BE2C (cell line): ENCODE measurements at regions not wholly inside any gene's neighbourhood (a gene's known extent, or its start where the extent isn't known, plus 50 kb on each side); places are given as distances from the start of the nearest gene placed in this dataset.

ENCODE experiments used
- DNase-seq: peaks from one replicate; pipeline ENCODE4 v3.0.0-alpha.2; 2020
- H3K27me3 ChIP-seq: fragments of 250-450 bp; sonication (Bioruptor Pico); 2 replicates; pipeline ENCODE4 v1.5.1; 2020; ENCODE audit warnings: mild to moderate bottlenecking
- H3K36me3 ChIP-seq: fragments of 250-450 bp; sonication (Bioruptor Pico); 2 replicates; pipeline ENCODE4 v1.5.1; 2020; ENCODE audit warnings: mild to moderate bottlenecking
- H3K4me1 ChIP-seq: fragments of 250-450 bp; sonication (Bioruptor Pico); 2 replicates; pipeline ENCODE4 v1.5.1; 2020
- H3K4me3 ChIP-seq: 2 replicates; pipeline ENCODE4 v1.5.1; 2011; ENCODE audit warnings: low read depth, low read length
- H3K9me3 ChIP-seq: fragments of 250-450 bp; sonication (Bioruptor Pico); 2 replicates; pipeline ENCODE4 v1.5.1; 2020
- TF ChIP-seq, protein P1 (sequence below): IDR thresholded peaks from 2 replicates; pipeline ENCODE4 v1.5.1; 2012; ENCODE audit warnings: mild to moderate bottlenecking, low read depth, low read length

DNA sequence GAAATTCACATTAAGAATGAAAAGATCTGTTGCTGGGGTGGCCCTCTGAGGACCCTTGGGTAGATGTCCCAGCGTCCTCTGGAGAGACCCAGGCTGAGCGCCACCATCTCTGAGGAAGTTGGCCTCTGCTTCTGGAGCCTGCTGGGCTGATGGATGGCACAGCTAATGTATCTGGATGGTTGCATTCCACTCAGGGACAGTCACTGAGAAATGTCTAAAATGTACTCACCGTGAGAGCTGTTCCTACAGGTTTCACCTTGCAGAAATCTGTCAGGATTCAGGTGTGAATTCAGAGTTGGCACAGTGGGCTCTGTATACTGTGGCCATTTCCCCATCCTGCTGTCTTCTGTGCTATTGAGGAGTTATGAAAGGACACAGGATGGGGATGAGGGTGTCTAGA, 247.2 kb downstream of the AACS start:
- no peak for DNase-seq
- no peaks in the 10 kb centered on the region for H3K36me3 ChIP-seq
- no peak overlapping the region for H3K4me3 ChIP-seq
- no peaks in the 10 kb centered on the region for H3K4me1 ChIP-seq
- TF ChIP-seq, protein P1, sequence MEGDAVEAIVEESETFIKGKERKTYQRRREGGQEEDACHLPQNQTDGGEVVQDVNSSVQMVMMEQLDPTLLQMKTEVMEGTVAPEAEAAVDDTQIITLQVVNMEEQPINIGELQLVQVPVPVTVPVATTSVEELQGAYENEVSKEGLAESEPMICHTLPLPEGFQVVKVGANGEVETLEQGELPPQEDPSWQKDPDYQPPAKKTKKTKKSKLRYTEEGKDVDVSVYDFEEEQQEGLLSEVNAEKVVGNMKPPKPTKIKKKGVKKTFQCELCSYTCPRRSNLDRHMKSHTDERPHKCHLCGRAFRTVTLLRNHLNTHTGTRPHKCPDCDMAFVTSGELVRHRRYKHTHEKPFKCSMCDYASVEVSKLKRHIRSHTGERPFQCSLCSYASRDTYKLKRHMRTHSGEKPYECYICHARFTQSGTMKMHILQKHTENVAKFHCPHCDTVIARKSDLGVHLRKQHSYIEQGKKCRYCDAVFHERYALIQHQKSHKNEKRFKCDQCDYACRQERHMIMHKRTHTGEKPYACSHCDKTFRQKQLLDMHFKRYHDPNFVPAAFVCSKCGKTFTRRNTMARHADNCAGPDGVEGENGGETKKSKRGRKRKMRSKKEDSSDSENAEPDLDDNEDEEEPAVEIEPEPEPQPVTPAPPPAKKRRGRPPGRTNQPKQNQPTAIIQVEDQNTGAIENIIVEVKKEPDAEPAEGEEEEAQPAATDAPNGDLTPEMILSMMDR: no peak
- H3K9me3 ChIP-seq: no peaks in the 10 kb centered on the region
- no peaks in the 10 kb centered on the region for H3K27me3 ChIP-seq

DNA sequence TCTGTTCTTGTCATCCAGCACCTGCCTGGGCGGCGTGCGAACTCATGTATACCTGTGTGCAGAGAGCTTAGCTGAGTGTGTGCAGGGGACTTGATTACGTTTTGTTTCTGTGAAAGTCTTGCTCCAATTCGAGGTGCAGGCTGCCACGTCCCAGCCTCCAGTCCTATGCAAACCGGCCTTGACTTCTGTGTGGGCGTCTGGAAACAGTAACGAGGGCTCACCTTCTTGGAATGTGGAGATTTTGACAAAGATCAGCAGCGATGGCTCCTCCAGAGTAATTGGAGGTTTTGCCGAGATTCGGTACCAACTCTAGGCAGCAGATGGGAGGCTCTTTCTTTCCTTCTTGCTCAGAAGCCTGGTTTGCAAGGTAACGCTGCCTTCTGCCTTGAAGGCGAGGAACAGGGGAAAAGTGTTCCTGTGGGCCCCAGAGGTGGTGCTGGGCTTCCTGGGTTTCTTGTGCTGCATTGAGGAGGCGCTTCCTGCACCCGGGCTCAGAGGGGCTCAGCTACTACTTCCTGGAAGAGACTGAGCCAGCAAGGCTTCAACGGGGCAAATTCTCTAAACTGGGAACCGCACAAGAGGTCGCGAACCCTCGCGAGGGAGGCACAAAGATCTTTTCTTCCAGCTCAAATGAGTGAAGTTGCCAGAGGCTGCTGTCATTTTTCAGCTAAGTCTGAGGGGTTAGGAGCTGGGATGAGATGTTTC, 249.0 kb downstream of the AACS start:
- Histone ChIP-seq H3K4me1 (no peaks in the 10 kb centered on the region), H3K36me3 (no peaks in the 10 kb centered on the region), H3K9me3 (no peaks in the 10 kb centered on the region), H3K4me3 (no peak overlapping the region), H3K27me3 (no peaks in the 10 kb centered on the region)
- TF ChIP-seq, protein P1: no peak
- no peak for DNase-seq

DNA sequence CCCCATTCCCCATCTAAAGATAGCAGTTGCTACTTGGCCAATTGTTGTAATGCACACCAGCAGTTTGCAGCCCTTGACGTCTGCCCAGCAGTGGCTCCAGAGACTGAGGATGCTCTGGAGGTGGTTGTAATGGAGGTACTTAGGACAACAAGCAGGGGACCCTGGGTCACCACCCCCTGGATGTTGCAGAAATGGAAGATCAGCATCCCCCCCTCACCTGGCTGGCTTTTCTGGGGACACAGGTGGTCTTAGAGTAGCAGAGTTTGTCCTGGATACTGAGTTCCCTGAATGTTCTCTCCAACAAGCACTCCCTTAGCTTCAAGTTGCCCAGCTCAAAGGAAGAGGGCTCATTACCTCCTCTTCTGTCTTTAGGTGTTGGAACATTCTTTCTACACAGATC, 250.5 kb downstream of the AACS start:
- DNase-seq: no peak
- Histone ChIP-seq H3K4me3 (no peak overlapping the region), H3K4me1 (no peaks in the 10 kb centered on the region), H3K27me3 (no peaks in the 10 kb centered on the region), H3K9me3 (no peaks in the 10 kb centered on the region), H3K36me3 (no peaks in the 10 kb centered on the region)
- TF ChIP-seq, protein P1: no peak

DNA sequence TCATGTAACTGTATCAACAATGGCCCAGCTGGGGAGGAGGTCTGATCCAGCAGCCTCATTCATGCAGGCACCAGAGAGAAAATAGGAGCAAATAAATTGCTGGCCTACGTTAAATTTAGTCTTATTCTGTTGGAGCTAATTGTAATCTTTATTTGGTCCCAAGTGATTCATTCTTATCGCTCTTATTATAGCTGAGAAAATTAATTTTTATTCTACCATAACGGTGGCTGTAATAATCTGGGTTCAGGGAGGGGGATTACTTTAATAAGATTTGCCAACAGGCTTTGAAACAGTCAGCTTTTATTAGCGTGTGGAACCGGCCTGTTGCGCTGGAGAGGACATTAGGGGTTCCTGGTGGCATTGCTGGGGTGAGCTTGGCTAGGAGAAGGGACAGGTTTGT, 254.9 kb downstream of the AACS start:
- Histone ChIP-seq H3K27me3 (no peaks in the 10 kb centered on the region), H3K4me3 (no peak overlapping the region), H3K36me3 (no peaks in the 10 kb centered on the region), H3K9me3 (no peaks in the 10 kb centered on the region), H3K4me1 (no peaks in the 10 kb centered on the region)
- TF ChIP-seq, protein P1: no peak
- no peak for DNase-seq

DNA sequence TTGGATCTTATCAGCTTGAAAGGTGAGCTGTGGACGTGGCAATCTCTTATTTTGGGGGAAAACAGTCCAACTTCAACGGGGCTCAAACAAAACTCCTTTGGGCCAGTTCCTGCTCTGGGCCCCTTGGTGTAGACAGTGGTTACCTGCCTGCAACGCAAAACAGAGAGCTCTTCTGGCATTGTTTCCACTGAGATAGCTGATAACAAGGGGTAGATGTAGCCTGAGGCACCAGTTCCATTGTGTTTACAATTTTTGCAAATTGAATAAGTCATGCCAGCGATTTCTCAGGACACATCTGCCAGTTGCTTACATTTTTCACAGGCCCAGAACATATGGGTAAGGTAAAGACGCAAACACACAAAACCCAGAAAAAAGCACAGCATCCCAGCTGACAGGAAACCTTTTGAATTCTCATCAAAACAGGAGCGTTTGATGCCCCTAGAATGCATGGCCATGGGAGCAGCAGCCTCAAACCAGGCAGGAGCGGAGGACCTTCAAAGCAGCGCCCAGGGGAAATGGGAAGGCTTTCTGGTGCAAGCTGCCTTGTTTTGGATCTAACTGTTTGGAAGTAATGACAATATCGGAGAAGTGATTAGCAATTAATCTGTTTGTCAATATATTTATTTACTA, 259.7 kb downstream of the AACS start:
- TF ChIP-seq, protein P1: no peak
- Histone ChIP-seq H3K36me3 (no peaks in the 10 kb centered on the region), H3K27me3 (no peaks in the 10 kb centered on the region), H3K4me1 (no peaks in the 10 kb centered on the region), H3K9me3 (no peaks in the 10 kb centered on the region), H3K4me3 (no peak overlapping the region)
- DNase-seq: no peak

DNA sequence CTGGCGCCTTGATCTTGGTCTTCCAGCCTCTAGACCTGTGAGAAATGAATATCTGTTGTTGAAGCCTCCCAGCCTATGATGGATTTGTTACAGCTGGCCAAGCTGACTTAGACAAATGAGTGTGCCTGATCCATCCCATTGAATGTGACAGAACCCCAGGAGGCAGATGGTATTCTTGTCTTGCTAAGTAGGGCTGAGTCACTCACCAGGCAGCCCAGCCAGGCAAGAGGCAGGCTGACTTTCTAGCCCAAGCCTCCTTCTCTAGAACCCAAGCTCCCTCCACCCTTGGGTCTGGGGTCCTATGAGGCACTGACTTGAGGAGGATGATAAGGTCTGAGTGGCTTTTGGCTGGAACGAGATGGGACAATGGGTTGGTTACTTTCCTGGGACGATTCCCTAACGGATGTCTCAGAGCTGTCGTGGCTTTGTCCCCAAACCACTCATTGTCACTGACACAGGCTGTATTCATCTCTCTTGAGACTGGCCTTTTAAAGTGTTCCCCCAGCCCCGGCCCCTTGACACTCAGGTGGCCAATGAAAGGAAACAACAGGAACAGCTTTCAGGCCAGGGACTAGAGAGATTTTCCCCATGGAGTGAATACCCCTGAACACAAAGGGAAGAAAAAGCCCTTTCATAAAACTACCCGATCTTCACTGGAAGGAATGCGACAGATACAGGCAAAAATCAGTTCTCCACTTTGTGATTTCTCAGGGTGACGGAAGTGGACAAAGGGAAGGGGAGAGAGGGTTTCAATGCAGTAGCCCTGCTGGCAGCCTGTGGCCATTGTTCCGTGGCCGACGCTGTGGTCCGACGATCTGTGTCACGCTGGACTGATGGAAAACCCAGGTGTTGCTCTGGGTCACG, 264.2 kb downstream of the AACS start:
- Histone ChIP-seq H3K27me3 (no peaks in the 10 kb centered on the region), H3K4me3 (no peak overlapping the region), H3K9me3 (no peaks in the 10 kb centered on the region), H3K36me3 (no peaks in the 10 kb centered on the region), H3K4me1 (no peaks in the 10 kb centered on the region)
- DNase-seq: no peak
- TF ChIP-seq, protein P1: no peak
